PFSK-1 (cell line): ENCODE measurements at regions not wholly inside any gene's neighbourhood (a gene's known extent, or its start where the extent isn't known, plus 50 kb on each side); places are given as distances from the start of the nearest gene placed in this dataset.

ENCODE experiments used
- FOXP2 ChIP-seq: optimal IDR thresholded peaks from 2 replicates; pipeline ENCODE3; 2011; ENCODE audit warnings: borderline replicate concordance, control low read depth, inconsistent platforms; ENCODE audit not compliant: insufficient read depth; ENCODE audit errors: extremely low read length, extremely low read depth
- POLR2AphosphoS5 ChIP-seq: IDR thresholded peaks from 2 replicates; pipeline ENCODE4 v1.6.1; 2012; ENCODE audit warnings: low read depth, mild to moderate bottlenecking, control low read depth, low read length, moderate library complexity
- SIN3A ChIP-seq: IDR thresholded peaks from 2 replicates; pipeline ENCODE4 v1.6.1; 2012; ENCODE audit warnings: mild to moderate bottlenecking, low read length, moderate library complexity, borderline replicate concordance; ENCODE audit not compliant: insufficient read depth
- TAF1 ChIP-seq: IDR thresholded peaks from 2 replicates; pipeline ENCODE4 v1.6.1; 2012; ENCODE audit warnings: low read length, control low read depth, borderline replicate concordance; ENCODE audit not compliant: insufficient read depth
- TF ChIP-seq, protein P1 (sequence below), 2 experiments: IDR thresholded peaks; 2 replicates each; pipeline versions ENCODE4 v1.6.1 to v1.8.0; 2011 to 2012; ENCODE audit warnings: low read depth in 2 of 2, low read length in 2 of 2, control low read depth in 1 of 2, inconsistent platforms in 1 of 2, mild to moderate bottlenecking in 1 of 2, moderate library complexity in 1 of 2; ENCODE audit not compliant: insufficient read depth in 1 of 2

DNA sequence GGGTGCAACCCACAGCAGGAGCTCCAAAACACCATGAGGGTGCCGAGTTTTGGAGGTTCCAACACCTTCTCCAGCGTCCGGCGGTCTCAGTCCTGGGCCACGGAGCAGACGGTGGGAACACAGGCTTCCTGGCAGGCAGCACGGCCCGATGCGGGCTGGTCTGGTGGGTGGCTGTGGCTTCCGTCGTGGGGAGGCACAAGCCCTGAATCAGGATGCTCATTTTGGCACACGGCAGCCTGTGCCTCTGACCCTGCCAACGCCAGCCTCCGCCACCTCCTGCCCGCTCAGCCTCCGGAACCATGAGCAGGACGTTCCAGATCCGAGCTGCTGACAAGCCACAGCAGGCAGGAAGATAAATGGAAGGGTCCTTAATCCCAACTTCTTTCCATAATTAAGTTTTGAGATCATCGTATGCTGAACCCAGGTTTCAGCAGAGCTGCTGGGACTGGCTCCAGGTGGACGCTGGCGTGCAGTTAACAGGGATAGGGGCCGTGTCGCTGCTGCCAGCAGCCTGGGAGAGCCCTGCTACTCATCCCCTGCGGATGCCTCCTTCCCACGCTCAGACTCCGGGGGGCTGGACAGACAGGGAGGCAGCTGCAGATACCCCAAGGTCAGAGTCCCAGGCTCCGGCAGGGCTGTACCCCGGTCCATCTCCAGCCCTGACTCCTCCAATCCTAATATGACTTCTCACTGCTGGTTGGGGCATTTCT, 136.6 kb downstream of the ENGASE start:
- TF ChIP-seq SIN3A (no peak), TAF1 (no peak), FOXP2 (no peak), POLR2AphosphoS5 (no peak)
- TF ChIP-seq, protein P1, sequence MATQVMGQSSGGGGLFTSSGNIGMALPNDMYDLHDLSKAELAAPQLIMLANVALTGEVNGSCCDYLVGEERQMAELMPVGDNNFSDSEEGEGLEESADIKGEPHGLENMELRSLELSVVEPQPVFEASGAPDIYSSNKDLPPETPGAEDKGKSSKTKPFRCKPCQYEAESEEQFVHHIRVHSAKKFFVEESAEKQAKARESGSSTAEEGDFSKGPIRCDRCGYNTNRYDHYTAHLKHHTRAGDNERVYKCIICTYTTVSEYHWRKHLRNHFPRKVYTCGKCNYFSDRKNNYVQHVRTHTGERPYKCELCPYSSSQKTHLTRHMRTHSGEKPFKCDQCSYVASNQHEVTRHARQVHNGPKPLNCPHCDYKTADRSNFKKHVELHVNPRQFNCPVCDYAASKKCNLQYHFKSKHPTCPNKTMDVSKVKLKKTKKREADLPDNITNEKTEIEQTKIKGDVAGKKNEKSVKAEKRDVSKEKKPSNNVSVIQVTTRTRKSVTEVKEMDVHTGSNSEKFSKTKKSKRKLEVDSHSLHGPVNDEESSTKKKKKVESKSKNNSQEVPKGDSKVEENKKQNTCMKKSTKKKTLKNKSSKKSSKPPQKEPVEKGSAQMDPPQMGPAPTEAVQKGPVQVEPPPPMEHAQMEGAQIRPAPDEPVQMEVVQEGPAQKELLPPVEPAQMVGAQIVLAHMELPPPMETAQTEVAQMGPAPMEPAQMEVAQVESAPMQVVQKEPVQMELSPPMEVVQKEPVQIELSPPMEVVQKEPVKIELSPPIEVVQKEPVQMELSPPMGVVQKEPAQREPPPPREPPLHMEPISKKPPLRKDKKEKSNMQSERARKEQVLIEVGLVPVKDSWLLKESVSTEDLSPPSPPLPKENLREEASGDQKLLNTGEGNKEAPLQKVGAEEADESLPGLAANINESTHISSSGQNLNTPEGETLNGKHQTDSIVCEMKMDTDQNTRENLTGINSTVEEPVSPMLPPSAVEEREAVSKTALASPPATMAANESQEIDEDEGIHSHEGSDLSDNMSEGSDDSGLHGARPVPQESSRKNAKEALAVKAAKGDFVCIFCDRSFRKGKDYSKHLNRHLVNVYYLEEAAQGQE (IDR thresholded peaks at IDR 0.05; ENCODE audit: insufficient read depth in 1 of 2, low read depth in 2 of 2, low read length in 2 of 2), result no peak

DNA sequence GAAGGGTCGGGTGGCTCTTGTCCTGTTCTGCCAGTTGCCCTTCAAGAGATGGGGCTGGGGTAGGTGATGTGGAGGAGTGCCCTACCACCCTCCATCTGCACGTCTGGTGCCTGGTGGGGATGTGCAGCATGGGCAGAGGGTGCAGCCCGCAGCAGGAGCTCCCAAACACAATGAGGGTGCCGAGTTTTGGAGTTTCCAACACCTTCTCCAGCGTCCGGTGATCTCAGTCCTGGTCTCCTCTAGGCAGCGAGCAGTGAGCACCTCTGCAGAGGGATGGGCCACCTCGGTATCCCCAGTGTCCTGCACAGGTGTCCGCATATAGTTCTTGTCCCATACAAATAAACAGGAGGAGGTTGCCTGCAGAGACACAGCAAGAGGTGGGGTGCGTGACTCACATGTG, 136.0 kb downstream of the ENGASE start:
- no peak for TF ChIP-seq POLR2AphosphoS5
- TF ChIP-seq SIN3A, result no peak
- TF ChIP-seq TAF1, result no peak
- TF ChIP-seq, protein P1 (IDR thresholded peaks at IDR 0.05; ENCODE audit: insufficient read depth in 1 of 2, low read depth in 2 of 2, low read length in 2 of 2), result no peak
- TF ChIP-seq FOXP2, result no peak

DNA sequence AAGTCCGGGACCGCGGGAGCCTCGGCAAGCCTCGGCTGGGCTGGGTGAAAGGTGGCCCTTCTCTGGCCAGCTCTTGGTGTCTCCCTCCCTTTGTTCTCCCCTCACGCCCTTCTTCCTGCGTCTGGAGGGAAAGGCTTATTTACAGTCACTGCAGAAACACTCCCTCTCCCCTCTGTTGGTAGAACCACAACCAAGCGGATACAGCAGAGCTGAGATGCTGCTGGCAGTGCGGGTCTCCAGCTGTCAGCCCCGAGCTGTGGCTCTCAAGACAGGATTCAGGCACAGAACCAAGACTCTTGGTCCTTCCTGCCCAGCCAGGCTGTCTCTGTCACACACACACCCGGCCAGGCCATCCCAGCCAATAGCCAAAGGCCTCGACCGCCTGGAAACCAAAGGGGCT, 133.3 kb downstream of the ENGASE start:
- no peak for TF ChIP-seq FOXP2
- no peak for TF ChIP-seq POLR2AphosphoS5
- no peak for TF ChIP-seq SIN3A
- TF ChIP-seq, protein P1 (IDR thresholded peaks at IDR 0.05; ENCODE audit: insufficient read depth in 1 of 2, low read depth in 2 of 2, low read length in 2 of 2), result no peak
- no peak for TF ChIP-seq TAF1

DNA sequence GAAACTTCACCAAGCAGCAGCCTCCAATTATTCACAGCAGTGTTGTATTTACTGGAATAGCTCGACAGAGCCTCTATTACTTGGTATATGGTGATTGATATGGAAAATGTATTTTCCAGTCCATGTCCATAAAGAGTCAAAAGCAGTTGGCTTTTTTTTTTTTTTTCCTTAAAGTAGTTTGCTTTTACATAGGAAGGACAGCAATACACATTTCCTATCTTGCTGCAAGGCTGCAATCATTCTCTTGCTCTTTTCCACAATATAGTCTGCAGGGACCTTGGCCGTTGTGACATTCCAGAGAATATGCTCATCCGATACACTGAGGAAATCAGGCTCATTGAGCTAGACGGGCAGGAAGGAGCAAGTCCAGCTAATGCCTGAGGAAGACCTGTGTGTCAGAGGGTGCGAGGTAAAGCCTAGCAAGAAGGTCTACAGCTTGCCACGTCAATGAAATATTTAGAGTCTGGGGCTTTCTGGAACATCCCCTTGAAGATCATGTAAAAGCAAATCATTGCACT, 131.1 kb downstream of the ENGASE start:
- TF ChIP-seq FOXP2 (no peak), POLR2AphosphoS5 (no peak), TAF1 (no peak), SIN3A (no peak)
- TF ChIP-seq, protein P1 (IDR thresholded peaks at IDR 0.05; ENCODE audit: insufficient read depth in 1 of 2, low read depth in 2 of 2, low read length in 2 of 2), result no peak
